GM18511 (cell line): ENCODE measurements at regions not wholly inside any gene's neighbourhood (a gene's known extent, or its start where the extent isn't known, plus 50 kb on each side); places are given as distances from the start of the nearest gene placed in this dataset.
"Not testable (repeated sequence)": the region's sequence is repeated elsewhere in the genome, so short reads cannot be mapped to it uniquely, and the experiment has no call there.

Experiments
- ATAC-seq: cut with Tn5 transposase; IDR thresholded peaks from one replicate; pipeline ENCODE4 v1.9.1; 2021; ENCODE audit warnings: mild to moderate bottlenecking, moderate library complexity; ENCODE audit not compliant: unreplicated experiment

GRCh38 chr13:111575276-111575675, 254.8 kb downstream of the TEX29 start:
- ATAC-seq, result no peak

GRCh38 chr13:111575719-111576118, 255.3 kb downstream of the TEX29 start:
- ATAC-seq, result no peak

- no peak for ATAC-seq
These were observed 256.9 kb downstream of the TEX29 start for GRCh38 chr13:111577208-111577828.

- ATAC-seq, result no peak
These were observed 257.6 kb downstream of the TEX29 start for GRCh38 chr13:111577956-111578605.

GRCh38 chr13:111584101-111584672, 263.7 kb downstream of the TEX29 start:
- ATAC-seq, result no peak

GRCh38 chr13:111584870-111585269, 264.4 kb downstream of the TEX29 start:
- no peak for ATAC-seq

GRCh38 chr13:111586291-111586690, 265.8 kb downstream of the TEX29 start:
- ATAC-seq, result no peak

- no peak for ATAC-seq
These were observed 266.8 kb downstream of the TEX29 start for GRCh38 chr13:111587249-111587648.

- ATAC-seq, result no peak
These were observed 268.9 kb downstream of the TEX29 start for GRCh38 chr13:111589321-111589720.

GRCh38 chr13:111589992-111590391, 269.6 kb downstream of the TEX29 start:
- ATAC-seq, result no peak

GRCh38 chr13:111590796-111591195, 270.4 kb downstream of the TEX29 start:
- no peak for ATAC-seq

GRCh38 chr13:111593490-111593889, 273.0 kb downstream of the TEX29 start:
- not testable (repeated sequence) for ATAC-seq

- no peak for ATAC-seq
These were observed 274.2 kb downstream of the TEX29 start for GRCh38 chr13:111594606-111595005.

GRCh38 chr13:111595276-111595675, 274.8 kb downstream of the TEX29 start:
- ATAC-seq, result no peak

GRCh38 chr13:111595791-111596190, 275.3 kb downstream of the TEX29 start:
- no peak for ATAC-seq

GRCh38 chr13:111597191-111597611, 276.8 kb downstream of the TEX29 start:
- no peak for ATAC-seq

GRCh38 chr13:111597618-111598017, 277.2 kb downstream of the TEX29 start:
- no peak for ATAC-seq

- no peak for ATAC-seq
These were observed 278.3 kb downstream of the TEX29 start for GRCh38 chr13:111598747-111599146.

- no peak for ATAC-seq
These were observed 279.3 kb downstream of the TEX29 start for GRCh38 chr13:111599791-111600190.

GRCh38 chr13:111602874-111603273, 282.4 kb downstream of the TEX29 start:
- ATAC-seq, result no peak

- no peak for ATAC-seq
These were observed 283.7 kb downstream of the TEX29 start for GRCh38 chr13:111604097-111604496.

- ATAC-seq, result no peak
These were observed 288.1 kb downstream of the TEX29 start for GRCh38 chr13:111608556-111608955.
